HG03439 (cell line): ENCODE measurements at regions not wholly inside any gene's neighbourhood (a gene's known extent, or its start where the extent isn't known, plus 50 kb on each side); places are given as distances from the start of the nearest gene placed in this dataset.

Experiments used
- ATAC-seq: cut with Tn5 transposase; IDR thresholded peaks from one replicate; pipeline ENCODE4 v1.9.1; 2021; ENCODE audit warnings: mild to moderate bottlenecking, moderate library complexity; ENCODE audit not compliant: unreplicated experiment

- ATAC-seq: no peak
Measured at GRCh38 chr6:126147291-126147815, 161.0 kb downstream of the TRMT11 start.

- no peak for ATAC-seq
Measured at GRCh38 chr6:126148853-126149252, 162.5 kb downstream of the TRMT11 start.

- ATAC-seq: no peak
Measured at GRCh38 chr6:126152372-126152745, 166.0 kb downstream of the TRMT11 start.

- ATAC-seq: no peak
Measured at GRCh38 chr6:126153661-126154060, 167.3 kb downstream of the TRMT11 start.

GRCh38 chr6:126156973-126157372, 170.6 kb downstream of the TRMT11 start:
- ATAC-seq: peak; percentile 54

GRCh38 chr6:126167726-126168125, 172.2 kb upstream of the CENPW start:
- no peak for ATAC-seq

GRCh38 chr6:126170433-126170832, 169.5 kb upstream of the CENPW start:
- no peak for ATAC-seq

GRCh38 chr6:126170978-126171382, 168.9 kb upstream of the CENPW start:
- ATAC-seq: peak; percentile 82

GRCh38 chr6:126172131-126172530, 167.8 kb upstream of the CENPW start:
- no peak for ATAC-seq

- ATAC-seq: no peak
Measured at GRCh38 chr6:126173265-126173664, 166.7 kb upstream of the CENPW start.

- ATAC-seq: no peak
Measured at GRCh38 chr6:126174697-126175096, 165.2 kb upstream of the CENPW start.

GRCh38 chr6:126175251-126175650, 164.7 kb upstream of the CENPW start:
- ATAC-seq: no peak

- ATAC-seq: no peak
Measured at GRCh38 chr6:126176282-126176681, 163.6 kb upstream of the CENPW start.

- ATAC-seq: no peak
Measured at GRCh38 chr6:126180585-126180984, 159.3 kb upstream of the CENPW start.

GRCh38 chr6:126181173-126181741, 158.7 kb upstream of the CENPW start:
- no peak for ATAC-seq

- no peak for ATAC-seq
Measured at GRCh38 chr6:126181890-126182289, 158.0 kb upstream of the CENPW start.

- ATAC-seq: no peak
Measured at GRCh38 chr6:126182650-126183311, 157.1 kb upstream of the CENPW start.

- ATAC-seq: no peak
Measured at GRCh38 chr6:126185774-126186173, 154.1 kb upstream of the CENPW start.

GRCh38 chr6:126188279-126188909, 151.5 kb upstream of the CENPW start:
- ATAC-seq: no peak

- ATAC-seq: no peak
Measured at GRCh38 chr6:126195625-126196236, 144.2 kb upstream of the CENPW start.

GRCh38 chr6:126198631-126199030, 141.3 kb upstream of the CENPW start:
- ATAC-seq: no peak

- ATAC-seq: no peak
Measured at GRCh38 chr6:126199466-126199865, 140.4 kb upstream of the CENPW start.
